ENCODE measurements at regions not wholly inside any gene's neighbourhood (a gene's known extent, or its start where the extent isn't known, plus 50 kb on each side); places are given as distances from the start of the nearest gene placed in this dataset.
"Not testable (repeated sequence)": the region's sequence is repeated elsewhere in the genome, so short reads cannot be mapped to it uniquely, and the experiment has no call there.

DNA sequence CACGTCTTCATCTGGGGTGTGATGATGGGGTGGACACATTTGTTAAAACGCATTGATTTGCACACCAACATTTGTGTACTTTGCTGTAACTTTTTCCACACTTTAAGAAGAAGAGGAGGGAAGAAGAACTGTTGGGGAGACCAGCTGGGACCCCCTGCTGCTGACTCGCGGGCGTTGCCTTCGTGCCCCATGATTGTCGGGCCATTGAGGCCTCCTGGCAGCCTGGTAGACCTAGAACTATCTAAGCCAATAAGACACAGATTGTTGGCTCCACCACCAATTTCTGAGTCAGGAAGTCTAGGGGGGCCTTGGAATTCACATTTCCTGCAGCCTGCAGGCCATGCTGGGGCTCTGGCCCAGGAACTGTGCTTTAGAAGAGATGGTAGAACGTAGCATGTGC is 105.5 kb downstream of the TNFRSF13B start:
- Histone ChIP-seq H3K27me3 (ENCODE audit: insufficient read depth, insufficient read length) (no peaks in the 10 kb centered on the region), H3K4me3 (ENCODE audit: insufficient read length, low read depth) (no peak overlapping the region), H3K4me1 (ENCODE audit: insufficient read depth, insufficient read length) (no peaks in the 10 kb centered on the region), H3K36me3 (ENCODE audit: insufficient read depth, insufficient read length, low read length) (no peaks in the 10 kb centered on the region), H3K9me3 (ENCODE audit: insufficient read depth, low read length) (no peaks in the 10 kb centered on the region), H3K9ac (ENCODE audit: insufficient read length, low read depth) (no peak overlapping the region)
- DNase-seq (ENCODE audit: low read depth, low spot score): no peak
- TF ChIP-seq SUZ12 (IDR thresholded peaks at IDR 0.05; ENCODE audit: extremely low read depth, insufficient read depth, insufficient read length) (no peak), YY1 (IDR thresholded peaks at IDR 0.05; ENCODE audit: insufficient read depth, insufficient read length) (no peak), ZNF274 (IDR thresholded peaks at IDR 0.05; ENCODE audit: low read depth, low read length) (no peak)

- DNase-seq (ENCODE audit: low read depth, low spot score); H3K9ac ChIP-seq (ENCODE audit: insufficient read length, low read depth); H3K27me3 ChIP-seq (ENCODE audit: insufficient read depth, insufficient read length); H3K4me1 ChIP-seq (ENCODE audit: insufficient read depth, insufficient read length); H3K4me3 ChIP-seq (ENCODE audit: insufficient read length, low read depth); H3K36me3 ChIP-seq (ENCODE audit: insufficient read depth, insufficient read length, low read length); H3K9me3 ChIP-seq (ENCODE audit: insufficient read depth, low read length): not testable (repeated sequence)
These were observed 106.2 kb downstream of the TNFRSF13B start for GRCh38 chr17:16865704-16866103.

DNA sequence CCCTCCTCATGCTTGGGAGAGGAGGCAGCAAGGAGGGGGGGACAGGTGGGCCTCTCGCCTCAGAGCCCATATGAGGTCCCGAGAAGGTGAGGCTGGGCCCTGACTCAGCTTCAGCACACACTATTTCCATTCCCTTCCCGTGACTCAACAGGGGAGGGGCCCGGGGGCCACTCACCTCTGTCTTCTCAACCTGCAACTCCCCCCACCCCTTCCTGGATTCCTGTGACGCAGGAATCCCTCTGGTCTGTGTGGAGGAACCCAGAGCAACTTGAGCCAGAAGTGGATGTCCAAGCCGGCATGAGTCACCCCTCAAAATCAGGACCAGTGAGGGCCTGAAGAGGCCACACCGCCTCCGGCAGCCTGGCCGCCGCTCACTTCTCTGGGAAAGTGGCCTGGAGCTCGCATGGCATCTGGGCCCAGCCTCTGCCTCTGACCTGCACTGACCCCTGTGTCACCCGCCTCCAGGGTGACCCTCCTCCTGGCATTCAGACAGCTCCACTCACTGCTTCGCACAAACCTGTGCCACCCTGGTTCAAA is 106.8 kb downstream of the TNFRSF13B start:
- not testable (repeated sequence) for H3K27me3 ChIP-seq (ENCODE audit: insufficient read depth, insufficient read length); H3K4me1 ChIP-seq (ENCODE audit: insufficient read depth, insufficient read length); H3K36me3 ChIP-seq (ENCODE audit: insufficient read depth, insufficient read length, low read length); DNase-seq (ENCODE audit: low read depth, low spot score); H3K9me3 ChIP-seq (ENCODE audit: insufficient read depth, low read length); H3K4me3 ChIP-seq (ENCODE audit: insufficient read length, low read depth); H3K9ac ChIP-seq (ENCODE audit: insufficient read length, low read depth)

DNA sequence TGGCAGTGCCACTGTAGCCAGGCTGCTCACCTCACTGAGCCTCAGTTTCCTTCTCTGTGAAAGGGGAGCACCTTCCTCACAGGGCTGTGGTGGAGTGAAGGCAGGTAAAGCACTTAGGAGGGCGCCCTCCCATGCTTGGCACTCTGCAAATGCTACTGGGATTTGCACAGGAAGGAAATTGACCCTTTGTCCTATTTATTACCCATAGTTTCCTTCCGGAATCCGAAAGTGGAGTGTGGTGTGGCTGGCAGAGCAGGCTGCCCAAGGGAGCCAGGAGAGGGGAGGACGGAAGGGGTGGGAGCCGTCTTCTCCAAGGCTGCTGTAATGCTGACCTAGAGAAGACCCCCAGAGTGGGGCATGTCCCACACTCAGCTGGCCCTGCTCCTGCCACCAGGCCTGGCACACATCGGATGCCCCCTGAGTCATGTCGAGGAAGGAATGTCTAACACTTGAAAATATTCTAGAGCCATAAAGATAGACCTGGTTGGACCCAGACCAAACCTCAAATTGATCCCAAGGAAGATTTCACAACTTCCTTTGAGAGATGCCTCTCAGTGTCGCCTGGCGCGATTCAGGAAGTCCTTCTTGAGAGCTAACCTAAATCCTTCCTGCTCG is 107.3 kb downstream of the TNFRSF13B start:
- H3K36me3 ChIP-seq (ENCODE audit: insufficient read depth, insufficient read length, low read length); H3K9ac ChIP-seq (ENCODE audit: insufficient read length, low read depth); H3K4me3 ChIP-seq (ENCODE audit: insufficient read length, low read depth); H3K4me1 ChIP-seq (ENCODE audit: insufficient read depth, insufficient read length); DNase-seq (ENCODE audit: low read depth, low spot score); H3K27me3 ChIP-seq (ENCODE audit: insufficient read depth, insufficient read length); H3K9me3 ChIP-seq (ENCODE audit: insufficient read depth, low read length): not testable (repeated sequence)

DNA sequence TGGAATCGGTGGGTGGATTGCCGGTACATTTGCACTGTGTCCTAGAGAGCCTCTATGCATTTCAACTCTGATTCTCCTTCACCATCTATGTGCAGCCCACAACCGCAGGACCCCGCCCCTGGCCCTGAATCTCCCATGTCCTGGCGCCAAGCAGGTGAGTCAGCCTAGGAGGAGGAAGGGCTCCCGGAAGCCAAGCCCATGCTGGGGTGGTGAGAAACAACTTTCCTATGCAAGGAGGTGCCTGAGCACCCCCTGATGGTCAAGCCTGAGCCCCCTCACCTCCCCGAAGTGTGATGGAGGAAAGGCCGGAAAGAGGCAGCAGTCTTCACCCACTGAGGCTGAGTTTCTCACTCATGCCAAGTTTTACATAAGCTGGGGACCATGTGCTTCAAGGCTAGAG is 110.8 kb downstream of the TNFRSF13B start:
- not testable (repeated sequence) for H3K9ac ChIP-seq (ENCODE audit: insufficient read length, low read depth); H3K36me3 ChIP-seq (ENCODE audit: insufficient read depth, insufficient read length, low read length); H3K9me3 ChIP-seq (ENCODE audit: insufficient read depth, low read length); H3K4me1 ChIP-seq (ENCODE audit: insufficient read depth, insufficient read length); H3K27me3 ChIP-seq (ENCODE audit: insufficient read depth, insufficient read length); H3K4me3 ChIP-seq (ENCODE audit: insufficient read length, low read depth); DNase-seq (ENCODE audit: low read depth, low spot score)

- H3K4me3 ChIP-seq (ENCODE audit: insufficient read length, low read depth); H3K27me3 ChIP-seq (ENCODE audit: insufficient read depth, insufficient read length): not testable (repeated sequence)
These were observed 111.5 kb downstream of the TNFRSF13B start for GRCh38 chr17:16860467-16860866.

DNA sequence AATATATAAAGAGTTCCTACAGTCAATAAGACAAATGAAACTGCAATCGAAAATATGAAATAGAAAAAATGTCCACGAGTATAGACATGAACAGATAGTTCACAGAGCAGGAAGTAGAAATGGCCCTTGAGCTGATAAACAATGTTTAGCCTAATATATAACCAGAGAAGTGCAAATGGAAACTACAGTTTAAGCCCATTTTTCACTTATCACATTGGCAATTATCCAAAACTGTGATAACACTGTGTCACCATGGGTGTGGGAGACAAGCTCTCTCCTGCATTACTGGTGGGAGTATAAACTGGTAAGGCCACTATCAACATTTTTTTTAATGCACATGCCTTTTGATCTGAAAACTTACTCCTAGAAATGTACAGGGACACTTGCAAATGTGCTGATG is 112.4 kb downstream of the TNFRSF13B start:
- H3K9ac ChIP-seq (ENCODE audit: insufficient read length, low read depth); H3K4me1 ChIP-seq (ENCODE audit: insufficient read depth, insufficient read length); H3K9me3 ChIP-seq (ENCODE audit: insufficient read depth, low read length); H3K27me3 ChIP-seq (ENCODE audit: insufficient read depth, insufficient read length); H3K4me3 ChIP-seq (ENCODE audit: insufficient read length, low read depth); H3K36me3 ChIP-seq (ENCODE audit: insufficient read depth, insufficient read length, low read length); DNase-seq (ENCODE audit: low read depth, low spot score): not testable (repeated sequence)

More at GRCh38 chr17:16860467-16860866, 111.5 kb downstream of the TNFRSF13B start:
- not testable (repeated sequence) for DNase-seq (ENCODE audit: low read depth, low spot score); H3K9ac ChIP-seq (ENCODE audit: insufficient read length, low read depth); H3K9me3 ChIP-seq (ENCODE audit: insufficient read depth, low read length); H3K4me1 ChIP-seq (ENCODE audit: insufficient read depth, insufficient read length); H3K36me3 ChIP-seq (ENCODE audit: insufficient read depth, insufficient read length, low read length)

GRCh38 chr17:16857746-16858145 is 114.2 kb downstream of the TNFRSF13B start:
- not testable (repeated sequence) for H3K27me3 ChIP-seq (ENCODE audit: insufficient read depth, insufficient read length); H3K9ac ChIP-seq (ENCODE audit: insufficient read length, low read depth); H3K4me1 ChIP-seq (ENCODE audit: insufficient read depth, insufficient read length); H3K36me3 ChIP-seq (ENCODE audit: insufficient read depth, insufficient read length, low read length); DNase-seq (ENCODE audit: low read depth, low spot score); H3K4me3 ChIP-seq (ENCODE audit: insufficient read length, low read depth); H3K9me3 ChIP-seq (ENCODE audit: insufficient read depth, low read length)

DNA sequence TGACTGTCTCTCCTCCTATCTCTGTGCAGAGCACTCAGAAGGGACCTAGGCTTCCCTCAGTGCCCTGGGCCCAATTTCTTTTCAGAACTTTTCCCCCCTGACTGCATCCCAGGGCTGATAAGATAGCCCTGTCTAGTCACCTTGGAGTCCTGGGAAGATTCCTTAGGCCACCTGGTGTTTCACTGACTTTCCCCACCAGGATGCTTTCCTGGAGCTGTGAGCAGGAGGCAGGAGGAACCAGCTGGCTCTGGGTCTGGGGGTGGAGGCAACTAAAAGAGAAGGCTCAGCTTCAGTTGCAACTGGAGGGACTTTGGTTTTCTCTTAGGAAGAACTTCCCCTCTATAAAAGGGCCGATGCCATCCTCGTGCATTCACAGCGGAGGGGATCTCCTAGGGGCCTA is 115.1 kb downstream of the TNFRSF13B start:
- not testable (repeated sequence) for H3K4me1 ChIP-seq (ENCODE audit: insufficient read depth, insufficient read length); DNase-seq (ENCODE audit: low read depth, low spot score); H3K36me3 ChIP-seq (ENCODE audit: insufficient read depth, insufficient read length, low read length); H3K9ac ChIP-seq (ENCODE audit: insufficient read length, low read depth); H3K9me3 ChIP-seq (ENCODE audit: insufficient read depth, low read length); H3K4me3 ChIP-seq (ENCODE audit: insufficient read length, low read depth); H3K27me3 ChIP-seq (ENCODE audit: insufficient read depth, insufficient read length)

DNA sequence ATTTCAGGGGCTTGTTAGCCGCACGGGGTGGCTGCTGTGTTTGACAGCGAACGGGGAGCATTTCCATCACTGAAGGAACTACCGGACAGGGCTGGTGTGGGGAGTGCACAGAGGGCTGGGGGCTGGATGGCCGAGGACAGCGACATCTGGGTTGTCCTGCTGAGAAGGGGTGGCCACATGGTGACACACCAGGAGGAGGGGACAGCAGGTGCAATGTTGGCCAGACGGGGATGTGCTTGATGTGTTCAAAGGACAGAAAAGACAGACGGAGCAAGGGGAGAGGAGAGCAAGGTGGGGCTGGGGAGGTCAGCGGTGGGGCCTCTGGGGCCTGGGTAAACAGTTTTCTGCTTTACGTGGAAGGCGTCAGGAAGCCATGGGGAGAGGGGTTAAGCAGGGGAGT is 115.7 kb downstream of the TNFRSF13B start:
- H3K27me3 ChIP-seq (ENCODE audit: insufficient read depth, insufficient read length); DNase-seq (ENCODE audit: low read depth, low spot score); H3K4me3 ChIP-seq (ENCODE audit: insufficient read length, low read depth); H3K9me3 ChIP-seq (ENCODE audit: insufficient read depth, low read length); H3K36me3 ChIP-seq (ENCODE audit: insufficient read depth, insufficient read length, low read length); H3K9ac ChIP-seq (ENCODE audit: insufficient read length, low read depth); H3K4me1 ChIP-seq (ENCODE audit: insufficient read depth, insufficient read length): not testable (repeated sequence)

- DNase-seq (ENCODE audit: low read depth, low spot score); H3K9me3 ChIP-seq (ENCODE audit: insufficient read depth, low read length); H3K36me3 ChIP-seq (ENCODE audit: insufficient read depth, insufficient read length, low read length); H3K4me1 ChIP-seq (ENCODE audit: insufficient read depth, insufficient read length); H3K27me3 ChIP-seq (ENCODE audit: insufficient read depth, insufficient read length); H3K9ac ChIP-seq (ENCODE audit: insufficient read length, low read depth); H3K4me3 ChIP-seq (ENCODE audit: insufficient read length, low read depth): not testable (repeated sequence)
These were observed 117.3 kb downstream of the TNFRSF13B start for GRCh38 chr17:16854636-16855035.

Data from NT2/D1 (cell line).